ENCODE measurements at regions not wholly inside any gene's neighbourhood (a gene's known extent, or its start where the extent isn't known, plus 50 kb on each side); places are given as distances from the start of the nearest gene placed in this dataset.
A peak's percentile ranks its signal among the peaks of the same experiment; 100 is the strongest.
"Not testable (repeated sequence)": the region's sequence is repeated elsewhere in the genome, so short reads cannot be mapped to it uniquely, and the experiment has no call there.

GRCh38 chr5:6106756-6107155, 271.6 kb downstream of the MED10 start:
- no peak for DNase-seq

GRCh38 chr5:6105320-6105719, 273.0 kb downstream of the MED10 start:
- no peak for DNase-seq

- DNase-seq: peak; percentile 17 to 43
Observed at GRCh38 chr5:6096101-6096500, 282.2 kb downstream of the MED10 start.

GRCh38 chr5:6094180-6094579, 284.2 kb downstream of the MED10 start:
- DNase-seq: not testable (repeated sequence)

- no peak for DNase-seq
Observed at GRCh38 chr5:6090838-6091237, 287.5 kb downstream of the MED10 start.

GRCh38 chr5:6090079-6090654, 288.2 kb downstream of the MED10 start:
- no peak for DNase-seq

GRCh38 chr5:6088706-6089105, 289.6 kb downstream of the MED10 start:
- no peak for DNase-seq

- peak in 1 of 2 experiments; percentile 28 for DNase-seq
Observed at GRCh38 chr5:6087576-6087975, 290.8 kb downstream of the MED10 start.

GRCh38 chr5:6086871-6087270, 291.5 kb downstream of the MED10 start:
- DNase-seq: no peak

GRCh38 chr5:6085341-6085860, 292.9 kb downstream of the MED10 start:
- DNase-seq: no peak

- no peak for DNase-seq
Observed at GRCh38 chr5:6084836-6085235, 293.5 kb downstream of the MED10 start.

- DNase-seq: no peak
Observed at GRCh38 chr5:6084376-6084775, 294.0 kb downstream of the MED10 start.

GRCh38 chr5:6083311-6083978, 294.9 kb downstream of the MED10 start:
- DNase-seq: no peak

GRCh38 chr5:6082685-6083084, 295.7 kb downstream of the MED10 start:
- DNase-seq: no peak

GRCh38 chr5:6081727-6082210, 296.6 kb downstream of the MED10 start:
- no peak for DNase-seq

- no peak for DNase-seq
Observed at GRCh38 chr5:6080930-6081726, 297.2 kb downstream of the MED10 start.

GRCh38 chr5:6080436-6080835, 297.9 kb downstream of the MED10 start:
- no peak for DNase-seq

GRCh38 chr5:6078881-6079280, 299.5 kb downstream of the MED10 start:
- no peak for DNase-seq

- DNase-seq: no peak
Observed at GRCh38 chr5:6076341-6077239, 301.8 kb downstream of the MED10 start.

GRCh38 chr5:6072488-6072887, 305.9 kb downstream of the MED10 start:
- not testable (repeated sequence) for DNase-seq

- no peak for DNase-seq
Observed at GRCh38 chr5:6069496-6070185, 308.7 kb downstream of the MED10 start.

- no peak for DNase-seq
Observed at GRCh38 chr5:6066016-6066415, 312.3 kb downstream of the MED10 start.
